Activated CD4-positive, CD25-positive, alpha-beta regulatory T cell treated with anti-CD3 and anti-CD28 coated beads, Interleukin-2, amount 50 U/mL, for 16 hours (primary cell): ENCODE measurements at regions not wholly inside any gene's neighbourhood (a gene's known extent, or its start where the extent isn't known, plus 50 kb on each side); places are given as distances from the start of the nearest gene placed in this dataset.
"Not testable (repeated sequence)": the region's sequence is repeated elsewhere in the genome, so short reads cannot be mapped to it uniquely, and the experiment has no call there.

Experiments used
- DNase-seq: peaks from one replicate; pipeline ENCODE4 v3.0.0-alpha.2; 2020; ENCODE audit warnings: low read depth, low spot score

DNA sequence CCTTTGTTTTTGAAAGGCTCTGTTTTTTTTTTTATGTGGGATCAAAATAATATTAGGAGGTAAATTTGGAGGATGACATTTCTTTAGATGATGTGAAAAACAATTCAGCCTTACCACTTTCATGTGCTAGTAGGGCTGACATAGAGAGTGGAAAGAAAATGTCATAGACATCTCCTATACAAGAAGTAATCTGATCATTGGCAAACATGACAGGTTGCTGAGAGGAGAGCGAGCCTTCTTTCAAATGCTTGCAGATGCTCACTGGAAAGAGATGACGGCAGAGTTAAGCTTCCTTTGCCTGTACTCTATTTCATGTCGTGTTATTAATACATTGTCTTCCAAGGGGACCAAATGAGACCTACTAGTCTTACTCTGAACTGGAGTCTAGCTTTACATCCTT is 160.1 kb upstream of the DAP start:
- DNase-seq, result no peak

DNA sequence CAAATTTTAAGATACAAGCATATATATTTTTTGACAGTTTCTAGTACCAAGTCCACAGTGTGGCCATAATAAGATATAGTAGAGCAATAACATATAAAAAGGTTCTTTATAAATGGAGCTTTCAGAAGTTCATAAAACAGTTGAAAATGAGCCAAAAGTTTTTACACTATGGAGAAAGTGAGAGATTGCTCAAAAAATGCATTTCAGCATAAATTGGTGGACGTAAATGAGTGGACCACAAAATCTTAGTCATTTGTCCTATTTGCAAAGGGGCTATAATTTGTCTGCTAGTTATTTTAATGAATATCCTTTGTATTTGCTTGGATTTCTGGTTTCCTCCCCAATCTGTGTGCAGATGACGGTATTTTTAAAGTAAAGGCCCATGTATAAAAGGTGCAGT is 159.4 kb upstream of the DAP start:
- no peak for DNase-seq

DNA sequence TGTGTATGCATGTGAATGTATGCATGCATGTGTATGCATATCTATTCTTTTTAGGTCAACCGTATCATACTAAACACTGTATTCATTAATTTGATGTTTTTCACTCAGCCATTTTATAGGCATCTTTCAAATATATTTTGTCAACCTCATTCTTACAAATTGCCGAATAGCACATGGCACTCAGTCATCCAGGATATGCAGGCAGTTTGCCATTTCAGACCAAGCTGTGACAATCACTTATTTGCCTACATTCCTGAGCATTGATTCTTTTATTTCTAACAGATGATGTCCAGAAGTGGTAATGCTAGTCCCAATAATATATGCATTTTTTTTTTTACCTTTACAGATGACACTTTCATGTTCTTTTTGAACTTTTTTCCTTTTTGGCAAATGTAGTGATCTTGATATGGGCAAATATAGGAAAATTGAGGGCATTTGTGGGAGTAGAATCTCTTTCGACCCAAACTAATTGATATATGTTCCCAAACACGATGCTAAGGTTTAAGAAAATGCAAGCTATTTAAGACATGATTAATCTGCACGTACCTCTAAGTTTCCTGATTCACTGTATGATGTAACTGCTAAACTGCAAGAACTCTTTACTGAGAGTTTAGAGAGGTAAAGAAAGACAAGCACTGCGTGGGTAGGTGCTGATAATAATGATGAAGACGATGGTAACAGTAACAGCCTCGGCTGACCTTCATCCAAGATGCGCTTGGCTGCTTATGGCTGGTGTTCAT is 153.9 kb upstream of the DAP start:
- no peak for DNase-seq

DNA sequence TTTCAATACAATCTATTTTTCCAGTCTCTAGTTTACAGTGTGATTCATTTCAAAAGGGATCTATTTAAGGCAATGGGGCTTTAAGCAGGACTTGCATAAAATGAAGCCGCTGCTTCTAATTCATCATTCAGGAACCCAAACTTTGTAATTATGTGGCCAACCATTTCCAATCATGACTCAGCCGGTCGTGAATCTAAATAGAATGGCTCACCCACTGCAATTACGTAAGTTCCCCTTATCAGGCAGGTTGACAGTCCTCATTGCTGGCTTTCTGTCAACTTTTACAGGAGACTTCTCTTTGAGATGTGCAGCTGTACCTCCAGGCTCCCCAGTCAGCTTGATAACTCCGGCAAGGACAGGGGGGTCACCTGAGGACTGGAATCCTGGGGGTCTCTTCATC is 152.8 kb upstream of the DAP start:
- no peak for DNase-seq

DNA sequence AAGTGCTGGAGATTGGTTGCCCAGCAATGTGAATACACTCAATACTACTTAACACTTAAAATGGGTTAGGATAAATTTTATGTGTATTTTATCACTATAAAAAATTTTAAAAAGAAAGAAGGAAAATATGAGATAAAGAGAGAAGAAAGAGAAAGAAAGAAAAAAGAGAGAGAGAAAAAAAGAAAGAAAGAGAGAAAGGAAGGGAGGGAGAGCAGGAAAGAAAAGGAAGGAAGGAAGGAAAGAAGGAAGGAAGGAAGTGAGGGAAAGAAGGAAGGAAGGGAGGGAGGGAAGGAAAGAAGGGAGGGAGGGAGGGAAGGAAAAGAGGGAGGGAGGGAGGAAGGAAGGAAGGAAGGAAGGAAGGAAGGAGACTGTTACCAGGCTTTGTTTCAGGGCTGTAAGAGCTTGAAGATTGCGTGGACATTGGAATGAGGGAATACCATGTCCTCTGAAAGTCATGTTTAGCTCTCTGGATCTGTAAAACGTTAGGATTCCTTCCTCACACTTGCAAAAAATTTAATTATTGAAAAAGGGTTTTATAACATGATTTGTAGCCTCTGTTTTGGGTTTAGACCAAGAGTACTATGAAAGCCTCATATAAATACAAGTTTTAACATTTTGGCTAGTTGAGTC is 152.3 kb upstream of the DAP start:
- DNase-seq, result no peak

DNA sequence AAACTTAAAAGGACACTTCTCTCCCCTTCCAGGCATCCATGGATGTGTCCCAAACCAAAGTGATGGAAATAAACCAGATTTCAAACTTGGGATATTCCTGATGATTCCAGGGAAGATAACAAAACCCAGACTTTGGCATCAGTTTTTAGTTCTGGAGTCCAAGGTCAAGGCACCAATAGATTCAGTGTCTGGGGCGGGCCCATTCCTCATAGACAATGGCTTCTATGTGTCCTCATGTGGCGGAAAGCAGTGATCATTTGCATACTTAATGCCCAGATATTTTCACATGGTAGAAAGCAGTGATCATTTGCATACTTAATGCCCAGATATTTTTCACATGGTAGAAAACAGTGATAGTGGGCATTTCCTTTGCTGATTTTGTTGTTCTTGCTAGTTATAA is 151.4 kb upstream of the DAP start:
- no peak for DNase-seq

DNA sequence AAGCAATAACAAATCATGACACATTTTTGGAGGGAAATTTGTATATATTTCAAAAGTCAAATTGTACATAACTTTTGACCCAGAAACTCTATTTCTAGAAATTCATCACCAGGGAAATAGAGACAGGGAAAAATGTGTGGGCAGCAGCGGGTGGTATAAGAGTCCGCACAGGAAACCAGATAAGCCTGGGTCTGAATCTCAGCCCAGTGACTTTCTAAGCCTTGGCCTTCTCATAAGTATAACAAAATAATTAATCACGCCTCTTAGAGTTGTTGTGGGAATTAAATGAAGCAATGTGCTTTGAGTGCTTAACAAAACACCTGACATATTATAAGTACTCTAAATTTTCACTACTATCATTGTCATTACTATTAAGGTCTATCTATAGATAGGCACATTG is 149.2 kb upstream of the DAP start:
- DNase-seq, result no peak

DNA sequence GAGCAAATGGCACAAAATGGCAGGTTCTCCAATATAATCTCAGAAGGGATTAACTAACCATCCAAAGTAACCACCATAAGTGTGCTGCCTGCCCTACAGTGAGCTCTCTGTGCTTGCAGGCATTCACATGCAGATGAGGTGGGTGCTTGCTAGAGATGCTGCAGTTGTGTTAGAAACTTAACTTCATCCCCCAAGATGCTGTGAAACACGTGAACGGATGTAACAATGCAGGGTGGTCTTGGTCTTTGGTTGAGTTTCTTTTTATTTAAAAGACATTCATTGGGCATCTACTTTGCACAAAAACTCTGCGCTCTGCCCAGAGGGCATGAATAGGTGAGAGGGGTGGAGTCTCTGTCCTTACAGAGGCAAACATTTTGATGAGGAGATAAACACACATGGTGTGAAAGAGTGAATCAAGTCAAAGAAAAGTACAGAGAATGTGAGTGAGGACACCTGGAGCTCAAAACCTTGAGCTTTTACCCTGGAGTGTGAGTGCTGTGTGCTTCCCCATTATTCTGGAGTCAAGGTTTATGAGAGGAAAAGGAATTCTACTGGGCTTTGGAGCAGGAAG is 143.9 kb upstream of the DAP start:
- DNase-seq, result no peak

DNA sequence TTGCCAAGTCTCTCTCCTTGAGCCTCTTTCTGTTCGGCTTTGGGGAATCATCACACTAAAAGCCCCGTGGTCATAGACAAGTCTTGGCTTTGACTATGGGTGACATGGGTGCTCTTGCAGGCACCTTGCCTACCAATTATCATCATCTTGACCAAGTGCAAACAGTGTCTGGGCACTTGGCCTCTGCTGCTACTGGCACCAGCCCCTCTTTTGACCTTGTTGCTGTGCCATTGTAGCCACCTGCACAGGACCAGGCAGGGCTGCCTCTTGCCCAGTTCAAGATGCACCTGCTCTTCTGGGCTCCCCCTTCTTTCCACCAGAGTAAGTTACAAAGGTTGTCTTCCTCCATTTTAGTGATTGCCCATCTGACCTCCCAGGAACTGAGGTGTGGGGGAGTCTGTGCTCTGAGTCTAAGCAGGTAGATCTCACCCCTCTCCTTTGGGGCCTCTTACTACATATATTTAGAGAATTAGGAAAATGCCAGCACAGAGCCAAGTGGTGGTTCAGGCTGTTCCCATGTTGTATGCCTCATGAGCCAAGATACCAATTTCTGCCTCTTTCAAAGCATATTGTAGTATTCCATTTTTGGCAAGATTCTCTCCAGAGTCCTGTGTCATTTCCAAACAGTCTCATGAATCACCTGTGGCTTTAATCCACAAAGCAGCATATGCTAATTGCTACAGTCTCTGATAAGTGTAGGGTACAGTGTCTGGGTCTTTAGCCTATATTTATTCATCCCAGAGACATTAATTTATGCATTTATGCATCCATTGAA is 142.9 kb upstream of the DAP start:
- no peak for DNase-seq

DNA sequence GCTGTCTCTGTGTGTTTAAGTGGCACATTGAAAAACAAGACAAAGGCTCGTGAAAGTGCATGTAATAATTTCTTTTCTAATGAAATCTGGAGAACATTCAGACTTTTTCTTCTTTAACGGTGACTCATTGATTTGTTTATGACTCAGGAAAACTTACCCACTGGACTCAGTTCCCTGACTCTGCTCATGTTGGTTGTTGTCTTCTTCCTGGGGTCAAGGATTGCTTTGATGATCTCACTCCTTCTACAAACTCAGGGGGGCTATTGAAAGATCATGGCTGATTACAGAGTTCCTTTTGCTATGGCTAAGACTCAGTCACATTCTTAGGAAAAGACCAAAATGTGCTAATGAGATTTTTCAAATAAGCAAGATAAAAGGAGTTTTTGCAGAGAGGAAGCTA is 141.1 kb upstream of the DAP start:
- DNase-seq, result no peak

DNA sequence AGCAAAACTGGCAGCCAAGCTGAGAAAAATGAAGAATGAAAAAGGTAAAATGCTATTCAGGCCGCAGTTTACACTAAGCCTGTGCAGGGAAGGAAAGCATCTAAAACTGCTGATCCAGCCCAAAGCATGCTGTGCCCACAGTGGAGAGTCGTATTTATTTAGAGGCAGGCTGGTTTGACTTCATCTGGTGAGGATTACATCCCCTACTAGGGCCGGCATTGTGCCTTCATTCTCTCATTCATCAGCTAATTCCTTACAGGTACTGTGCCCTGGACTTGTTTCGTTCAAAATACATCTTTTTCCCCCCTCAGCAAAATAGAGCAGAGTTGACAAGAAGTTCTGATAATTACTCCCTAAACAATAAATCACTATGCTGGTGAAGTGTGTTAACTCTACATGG is 137.5 kb upstream of the DAP start:
- DNase-seq, result no peak

DNA sequence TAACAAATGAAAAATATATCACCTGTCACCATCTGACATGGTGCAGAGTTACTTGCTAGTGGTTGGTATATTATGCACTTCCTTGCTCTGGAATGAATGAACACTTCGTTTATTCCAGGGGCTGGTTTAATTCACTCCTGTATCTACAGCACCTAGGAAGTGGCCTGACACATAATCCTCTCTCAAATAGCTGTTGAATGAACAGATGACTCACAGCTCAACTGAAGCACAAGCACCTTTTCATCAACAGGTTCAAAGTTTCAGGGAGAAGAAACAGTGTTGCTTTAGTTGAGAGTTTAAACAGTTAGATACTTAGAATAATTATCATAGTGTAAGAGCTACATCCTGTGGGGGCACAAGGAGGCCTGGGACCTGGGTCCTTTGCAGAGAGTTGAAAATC is 135.0 kb upstream of the DAP start:
- no peak for DNase-seq

DNA sequence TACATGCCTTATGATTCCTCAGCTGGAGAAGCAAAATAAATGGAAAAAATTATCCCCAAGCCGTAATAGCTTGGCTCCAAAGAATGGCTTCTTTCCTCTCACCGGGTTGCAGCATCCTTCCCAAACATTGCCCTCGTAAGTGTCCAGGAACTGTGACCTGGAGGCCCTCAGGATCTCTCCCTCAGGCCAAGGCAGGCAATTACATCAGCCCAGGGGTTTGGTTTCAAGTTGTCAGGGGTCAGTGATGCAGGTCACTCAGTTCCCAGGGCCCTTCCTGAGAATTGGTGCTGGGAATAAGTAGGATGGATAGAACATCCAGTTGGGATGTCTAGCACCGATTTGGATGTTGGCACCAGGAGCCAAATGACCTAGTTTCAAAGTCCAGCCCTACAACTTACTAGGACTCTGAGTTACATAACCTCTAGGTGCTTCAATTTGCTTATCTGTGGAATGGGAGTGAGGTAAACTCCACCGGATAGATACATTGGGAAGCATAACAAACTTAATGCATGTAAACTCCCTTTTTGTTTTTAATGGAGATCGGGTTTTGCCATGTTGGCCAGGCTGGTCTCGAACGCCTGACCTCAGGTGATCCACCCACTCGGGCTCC is 133.5 kb upstream of the DAP start:
- DNase-seq, result no peak

DNA sequence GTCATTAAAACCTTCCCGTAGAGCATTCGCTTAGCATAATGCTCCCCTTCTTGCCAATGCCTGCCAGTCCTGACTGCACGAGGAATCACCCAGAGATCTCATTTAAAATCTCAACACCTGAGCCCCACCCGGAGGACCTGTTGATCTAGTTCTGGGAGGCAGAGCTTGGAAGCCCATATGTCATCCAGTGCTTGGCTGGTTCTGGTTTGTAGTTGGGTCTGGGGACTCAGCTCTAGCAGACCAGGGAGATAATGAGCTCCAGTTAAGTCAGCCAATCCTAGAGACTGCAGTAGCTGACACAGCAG is 131.8 kb upstream of the DAP start:
- no peak for DNase-seq

DNA sequence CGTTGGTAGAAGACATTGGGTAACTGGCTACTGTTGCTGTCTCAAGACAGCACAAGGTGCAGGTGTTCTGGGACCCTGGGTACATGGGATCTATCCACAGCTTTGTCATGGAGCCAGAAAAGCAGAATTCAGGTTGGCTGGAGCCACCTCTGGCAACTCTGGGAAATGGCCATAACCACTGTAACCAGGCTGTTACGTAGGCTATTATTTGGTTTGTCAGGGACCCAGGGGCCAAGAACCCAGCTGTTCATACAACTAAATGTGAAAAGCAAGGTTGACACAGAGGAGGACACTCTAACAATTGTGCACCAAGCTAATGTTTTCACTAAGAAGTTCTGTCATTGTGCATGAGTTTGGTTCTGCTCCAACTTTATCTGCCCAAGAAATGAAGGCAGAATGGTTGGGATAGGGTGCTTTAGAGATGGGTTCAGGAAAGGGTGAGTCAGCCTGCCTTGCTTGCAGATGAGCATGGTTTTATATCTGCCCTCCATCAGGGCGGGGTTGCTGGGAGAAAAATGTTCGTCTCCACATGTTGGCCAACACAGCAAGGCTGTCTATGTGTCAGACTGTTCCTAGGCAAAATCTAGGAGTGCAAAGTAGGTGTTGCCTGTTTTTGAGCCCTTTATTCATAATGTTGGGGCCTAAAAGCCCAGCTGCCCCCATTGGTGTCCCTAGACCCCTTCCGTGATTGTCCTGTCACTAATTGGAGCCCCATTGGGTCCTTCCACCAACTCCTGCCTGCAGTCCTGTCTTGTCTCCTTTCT is 131.3 kb upstream of the DAP start:
- DNase-seq, result no peak

DNA sequence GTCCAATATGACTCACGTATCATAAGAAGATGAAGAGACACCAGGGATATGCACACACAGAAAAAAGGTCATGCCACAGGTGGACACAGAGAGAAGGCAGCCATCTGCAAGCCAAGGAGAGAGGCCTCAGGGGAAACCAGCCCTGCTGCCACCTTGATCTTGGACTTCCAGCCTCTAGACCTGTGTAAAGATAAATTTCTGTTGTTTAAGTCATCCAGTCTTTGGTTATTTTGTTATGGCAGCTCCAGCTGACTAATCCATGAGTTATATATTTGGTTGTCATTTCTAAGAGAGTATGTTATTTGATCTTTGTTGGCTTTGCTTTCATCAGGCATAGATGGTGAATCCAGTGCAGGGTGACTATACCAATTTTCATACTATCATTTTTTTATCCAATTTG is 130.2 kb upstream of the DAP start:
- no peak for DNase-seq

DNA sequence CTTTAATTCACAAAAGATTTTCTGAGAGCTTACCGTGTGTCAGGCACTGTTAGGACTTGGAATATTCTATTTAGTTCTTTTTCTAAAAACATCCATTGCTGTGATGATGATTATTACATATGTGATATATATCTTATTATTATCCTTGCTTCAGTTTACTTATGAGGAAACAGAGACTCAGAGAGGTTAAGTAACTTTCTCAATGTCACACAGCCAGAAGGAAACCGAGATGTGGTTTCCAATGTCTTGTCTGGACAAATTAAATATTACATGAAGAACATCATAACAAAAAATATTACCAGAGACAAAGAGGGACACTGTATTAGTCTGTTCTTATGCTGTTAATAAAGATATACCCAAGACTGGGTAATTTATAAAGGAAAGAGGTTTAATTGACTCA is 125.5 kb upstream of the DAP start:
- no peak for DNase-seq

DNA sequence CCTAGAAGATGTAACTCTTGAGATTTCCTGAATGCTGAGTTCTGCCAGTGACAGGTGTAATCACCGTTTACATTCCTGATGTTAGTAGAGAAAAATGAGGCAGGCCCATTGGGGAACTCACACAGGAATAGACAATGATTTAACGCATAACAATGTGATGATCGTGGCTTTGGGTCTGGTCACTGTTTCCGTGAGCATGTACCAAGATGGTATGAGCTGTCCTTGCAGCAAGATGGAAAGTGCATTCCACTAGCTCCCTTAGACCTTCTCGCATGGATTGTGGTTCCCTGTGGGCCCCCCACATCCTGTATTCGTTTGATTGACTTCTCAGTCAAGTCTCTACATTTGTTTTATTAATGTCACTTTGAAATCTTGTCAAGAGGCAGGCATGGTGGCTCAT is 124.0 kb upstream of the DAP start:
- DNase-seq, result no peak

DNA sequence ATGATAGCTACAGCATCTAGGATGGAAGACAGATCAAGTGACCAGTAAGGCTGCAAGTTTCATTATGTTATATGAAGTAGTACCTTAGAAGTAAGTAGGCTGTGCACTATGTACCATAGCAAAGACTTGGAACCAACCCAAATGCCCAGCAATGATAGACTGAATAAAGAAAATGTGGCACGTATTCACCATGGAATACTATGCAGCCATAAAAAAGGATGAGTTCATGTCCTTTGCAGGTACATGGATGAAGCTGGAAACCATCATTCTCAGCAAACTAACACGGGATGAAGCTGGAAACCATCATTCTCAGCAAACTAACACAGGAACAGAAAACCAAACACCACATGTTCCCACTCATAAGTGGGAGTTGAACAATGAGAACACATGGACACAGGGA is 122.9 kb upstream of the DAP start:
- DNase-seq, result not testable (repeated sequence)

DNA sequence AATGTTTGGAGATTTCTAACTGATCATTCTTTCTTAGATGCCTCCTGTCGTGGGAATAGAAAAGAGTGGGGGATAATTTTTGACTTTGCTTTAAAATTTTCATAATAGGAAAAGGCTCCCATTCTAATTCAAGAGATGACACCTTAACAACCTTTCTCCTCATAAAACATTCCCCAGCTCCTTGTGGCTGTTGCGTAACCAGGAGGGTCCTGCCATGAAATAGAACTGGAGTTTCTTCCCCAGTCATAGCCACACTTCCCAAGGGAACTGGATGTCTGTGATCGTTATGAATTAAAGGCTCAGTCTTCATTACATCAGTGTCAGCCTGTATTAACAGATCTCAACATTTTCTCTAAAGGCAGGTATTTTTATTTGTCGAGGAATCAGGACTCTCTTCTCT is 119.9 kb upstream of the DAP start:
- DNase-seq, result no peak

DNA sequence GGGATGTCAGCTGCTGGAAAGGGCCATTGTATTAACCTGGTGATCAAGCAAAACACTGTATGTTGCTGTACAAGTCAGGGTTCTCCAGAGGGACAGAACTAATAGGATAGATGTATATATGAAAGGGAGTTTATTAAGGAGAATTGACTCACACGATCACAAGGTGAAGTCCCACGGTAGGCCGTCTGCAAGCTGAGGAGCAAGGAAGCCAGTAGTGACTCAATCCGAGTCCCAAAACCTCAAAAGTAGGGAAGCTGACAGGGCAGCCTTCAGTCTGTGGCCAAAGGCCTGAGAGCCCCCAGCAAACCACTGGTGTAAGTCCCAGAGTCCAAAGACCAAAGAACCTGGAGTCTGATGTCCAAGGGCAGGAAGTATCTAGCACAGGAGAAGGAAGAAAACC is 116.0 kb upstream of the DAP start:
- DNase-seq, result not testable (repeated sequence)
